Psoas muscle (tissue), 7 donors: ENCODE measurements at regions not wholly inside any gene's neighbourhood (a gene's known extent, or its start where the extent isn't known, plus 50 kb on each side); places are given as distances from the start of the nearest gene placed in this dataset.
"Not testable (repeated sequence)": the region's sequence is repeated elsewhere in the genome, so short reads cannot be mapped to it uniquely, and the experiment has no call there.

Experiments used
- ATAC-seq, 4 donors: fragments of 200-7000 bp; cut with Tn5 transposase; one replicate each; pipeline ENCODE4 v1.9.1; 2020; ENCODE audit warnings: moderate library complexity in 3 of 4, mild to moderate bottlenecking in 2 of 4
- DNase-seq, 2 donors: peaks; one replicate each; pipeline ENCODE4 v3.0.0-alpha.2; 2020
- H3K27ac ChIP-seq: fragments of 200-600 bp; one replicate; pipeline ENCODE4 v1.8.0; 2022
- H3K27me3 ChIP-seq, 3 donors: fragments of 200-600 bp in 1 of 3; one replicate each; pipeline versions ENCODE4 v1.6.1 to v1.8.0; 2013 to 2022; ENCODE audit warnings: low read length in 2 of 3, mild to moderate bottlenecking in 2 of 3, moderate library complexity in 1 of 3; ENCODE audit not compliant: insufficient read depth in 3 of 3
- H3K36me3 ChIP-seq, 2 donors: fragments of 200-600 bp in 1 of 2; one replicate each; pipeline versions ENCODE4 v1.6.1 to v1.8.0; 2013 to 2022; ENCODE audit warnings: low read depth in 1 of 2, mild to moderate bottlenecking in 1 of 2, moderate library complexity in 1 of 2; ENCODE audit not compliant: insufficient read depth in 1 of 2
- H3K4me1 ChIP-seq: fragments of 200-600 bp; one replicate; pipeline ENCODE4 v1.8.0; 2022
- H3K4me3 ChIP-seq: fragments of 200-600 bp; one replicate; pipeline ENCODE4 v1.8.0; 2022; ENCODE audit warnings: mild to moderate bottlenecking
- H3K9me3 ChIP-seq: fragments of 200-600 bp; one replicate; pipeline ENCODE4 v1.8.0; 2022
- CTCF ChIP-seq: fragments of 200-600 bp; IDR thresholded peaks from one replicate; pipeline ENCODE4 v1.8.0; 2022; ENCODE audit warnings: antibody characterized with exemption
- WGBS, 3 donors: extraction: QIAGEN DNeasy Blood & Tissue Kit; methylation state at CpG; one replicate each; pipeline versions ENCODE4 v1.1.6 to v1.1.7; 2013; 5-methylcytosine and 5-hydroxymethylcytosine counted together
- intact Hi-C, 2 donors: fragments of 100-400 bp; cut with DNase I; formaldehyde crosslinking; loops; one replicate each; pipeline versions ENCODE4 v1.11.0 to v1.14.2; 2022
- donor health status: healthy with polysubstance abuse.
- donor health status: DM: no; HTN: no; CAD: no; lungs with moderate emphysema.
- donor health status: Bipolar disorder and iron deficiency.
- donor health status: healthy.
- donor health status: DM: yes; HTN: yes; CAD: no.
- donor health status: DM: no; HTN: no; CAD: no.
- donor health status: DM: yes; HTN: yes; CAD: no.

DNA sequence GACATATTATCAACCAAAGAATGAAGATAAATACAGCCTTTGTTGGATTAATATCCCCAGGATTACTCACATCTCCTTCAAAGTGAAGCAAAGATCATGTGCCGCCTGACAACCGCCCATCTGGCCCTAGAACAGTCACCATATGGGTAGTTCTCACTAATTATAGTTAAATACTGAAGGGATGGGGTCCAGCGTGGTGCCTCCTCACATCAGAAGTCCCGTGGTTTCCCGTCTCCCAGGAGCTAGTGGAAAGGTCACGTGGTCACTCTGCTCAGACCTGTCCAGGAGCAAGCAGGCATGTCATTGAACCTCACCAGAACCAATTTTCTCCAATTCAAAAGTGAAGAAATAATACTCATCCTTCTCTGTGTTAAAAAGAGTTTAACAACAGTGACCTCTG lies 434.5 kb downstream of the SHISA9 start:
- Histone ChIP-seq H3K4me3 (no peak overlapping the region), H3K36me3 (no peaks in the 10 kb centered on the region), H3K9me3 (no peaks in the 10 kb centered on the region), H3K4me1 (no peaks in the 10 kb centered on the region), H3K27me3 (no peaks in the 10 kb centered on the region), H3K27ac (no peak overlapping the region)
- WGBS, 3 donors = 73 to 81% (median 81%) methylated on average over 6 of the region's 6 CpGs
- intact Hi-C loops = no loop called here
- DNase-seq (no peak), ATAC-seq (no peak)
- TF ChIP-seq CTCF = no peak

- Histone ChIP-seq H3K27ac (no peak overlapping the region), H3K4me1 (no peaks in the 10 kb centered on the region), H3K9me3 (no peaks in the 10 kb centered on the region), H3K36me3 (no peaks in the 10 kb centered on the region), H3K27me3 (no peaks in the 10 kb centered on the region), H3K4me3 (no peak overlapping the region)
- DNase-seq (no peak), ATAC-seq (no peak)
- TF ChIP-seq CTCF = no peak
- intact Hi-C loops = no loop called here
- WGBS, 3 donors = 73 to 82% (median 74%) methylated on average over 1 of the region's 1 CpG
Observed at GRCh38 chr16:13336335-13336734, 434.9 kb downstream of the SHISA9 start.

GRCh38 chr16:13336907-13337881 lies 435.8 kb downstream of the SHISA9 start:
- DNase-seq, intact Hi-C loops, H3K4me1 ChIP-seq, ATAC-seq, H3K4me3 ChIP-seq, H3K27me3 ChIP-seq, H3K36me3 ChIP-seq, H3K9me3 ChIP-seq, H3K27ac ChIP-seq: not testable (repeated sequence)
- 62 to 70% (median 66%) methylated on average over 6 of the region's 6 CpGs for WGBS, 3 donors

- H3K27ac ChIP-seq = no peak overlapping the region
- no peaks in the 10 kb centered on the region for H3K4me1 ChIP-seq
- H3K27me3 ChIP-seq = no peaks in the 10 kb centered on the region
- TF ChIP-seq CTCF = no peak
- H3K36me3 ChIP-seq = no peaks in the 10 kb centered on the region
- WGBS, 3 donors = 75 to 81% (median 80%) methylated on average over 3 of the region's 3 CpGs
- DNase-seq (no peak), ATAC-seq (no peak)
- H3K4me3 ChIP-seq = no peak overlapping the region
- no peaks in the 10 kb centered on the region for H3K9me3 ChIP-seq
- intact Hi-C loops = no loop called here
Observed at GRCh38 chr16:13338044-13338443, 436.6 kb downstream of the SHISA9 start.

DNA sequence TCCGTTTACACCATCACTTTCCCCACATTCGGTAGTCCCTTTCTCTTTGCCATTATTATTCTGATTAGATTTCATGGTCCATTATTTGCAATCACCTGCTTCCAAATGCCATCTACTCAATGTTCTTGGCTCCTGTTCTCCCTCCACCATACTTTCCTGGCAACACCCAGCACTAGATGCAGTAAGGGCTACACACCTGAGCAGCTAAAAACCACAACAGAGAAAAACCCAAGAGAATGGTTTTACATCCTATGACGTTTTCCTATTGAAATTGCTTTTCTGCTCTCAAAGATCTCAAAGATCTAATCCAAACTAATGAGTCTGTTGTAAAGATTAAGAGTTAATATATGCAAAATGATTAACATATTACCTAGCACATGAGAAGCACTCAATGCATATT lies 441.3 kb downstream of the SHISA9 start:
- no peak for TF ChIP-seq CTCF
- Histone ChIP-seq H3K4me3 (no peak overlapping the region), H3K36me3 (no peaks in the 10 kb centered on the region), H3K9me3 (no peaks in the 10 kb centered on the region), H3K4me1 (no peaks in the 10 kb centered on the region), H3K27ac (no peak overlapping the region), H3K27me3 (no peaks in the 10 kb centered on the region)
- DNase-seq (no peak), ATAC-seq (no peak)
- intact Hi-C loops = no loop called here
- WGBS, 3 donors = 44 to 64% (median 58%) methylated on average over 3 of the region's 3 CpGs
